GM19239 (cell line): ENCODE measurements at regions not wholly inside any gene's neighbourhood (a gene's known extent, or its start where the extent isn't known, plus 50 kb on each side); places are given as distances from the start of the nearest gene placed in this dataset.
"Not testable (repeated sequence)": the region's sequence is repeated elsewhere in the genome, so short reads cannot be mapped to it uniquely, and the experiment has no call there.

Experiments used
- DNase-seq: peaks from one replicate; pipeline ENCODE4 v3.0.0; 2011; ENCODE audit warnings: low spot score; ENCODE audit not compliant: insufficient read length
- FAIRE-seq: peaks from 2 replicates; lab custom pipeline; 2011; peaks lifted over from hg19 to GRCh38; lab: Jason Lieb, UNC

- DNase-seq, result no peak
- no peak for FAIRE-seq
These were observed 50.8 kb upstream of the PRSS1 start for GRCh38 chr7:142698429-142698828.

- FAIRE-seq (no peak), DNase-seq (no peak)
These were observed 52.0 kb upstream of the PRSS1 start for GRCh38 chr7:142697270-142697669.

GRCh38 chr7:142696456-142697179 is 52.7 kb upstream of the PRSS1 start:
- no peak for DNase-seq
- no peak for FAIRE-seq

- FAIRE-seq (no peak), DNase-seq (no peak)
These were observed 55.4 kb upstream of the PRSS1 start for GRCh38 chr7:142693911-142694310.

GRCh38 chr7:142690554-142691182 is 58.6 kb upstream of the PRSS1 start:
- FAIRE-seq (peak; percentile 62), DNase-seq (no peak)

GRCh38 chr7:142689439-142690120 is 59.7 kb upstream of the PRSS1 start:
- no peak for DNase-seq
- no peak for FAIRE-seq

- DNase-seq (no peak), FAIRE-seq (no peak)
These were observed 63.3 kb upstream of the PRSS1 start for GRCh38 chr7:142685877-142686508.

- FAIRE-seq (no peak), DNase-seq (no peak)
These were observed 67.8 kb upstream of the PRSS1 start for GRCh38 chr7:142681314-142682092.

GRCh38 chr7:142671506-142671905 is 77.8 kb upstream of the PRSS1 start:
- DNase-seq (no peak), FAIRE-seq (peak; percentile 79)

GRCh38 chr7:142670511-142670910 is 78.8 kb upstream of the PRSS1 start:
- DNase-seq, result no peak
- FAIRE-seq, result no peak

- DNase-seq (no peak), FAIRE-seq (no peak)
These were observed 80.1 kb upstream of the PRSS1 start for GRCh38 chr7:142669074-142669654.

GRCh38 chr7:142668495-142668894 is 80.8 kb upstream of the PRSS1 start:
- DNase-seq (no peak), FAIRE-seq (peak; percentile 88)

GRCh38 chr7:142657376-142657775 is 91.9 kb upstream of the PRSS1 start:
- no peak for DNase-seq
- FAIRE-seq, result no peak

- DNase-seq (no peak), FAIRE-seq (no peak)
These were observed 94.9 kb upstream of the PRSS1 start for GRCh38 chr7:142654398-142654797.

GRCh38 chr7:142647749-142648148 is 101.5 kb upstream of the PRSS1 start:
- FAIRE-seq (no peak), DNase-seq (no peak)

- DNase-seq, result no peak
- FAIRE-seq, result no peak
These were observed 102.7 kb upstream of the PRSS1 start for GRCh38 chr7:142646386-142647140.

- DNase-seq (no peak), FAIRE-seq (no peak)
These were observed 103.5 kb upstream of the PRSS1 start for GRCh38 chr7:142645777-142646176.

GRCh38 chr7:142642316-142642715 is 107.0 kb upstream of the PRSS1 start:
- DNase-seq (no peak), FAIRE-seq (no peak)

- DNase-seq, result not testable (repeated sequence)
- FAIRE-seq, result peak; percentile 54
These were observed 108.0 kb upstream of the PRSS1 start for GRCh38 chr7:142641252-142641651.
